Right renal cortex interstitium (tissue), 3 donors: ENCODE measurements at regions not wholly inside any gene's neighbourhood (a gene's known extent, or its start where the extent isn't known, plus 50 kb on each side); places are given as distances from the start of the nearest gene placed in this dataset.
A peak's percentile ranks its signal among the peaks of the same experiment; 100 is the strongest.

Experiments
- DNase-seq, 3 donors: peaks; one replicate each; pipeline ENCODE4 v3.0.0-alpha.2; 2013; ENCODE audit warnings: low read depth in 3 of 3, low spot score in 2 of 3

DNA sequence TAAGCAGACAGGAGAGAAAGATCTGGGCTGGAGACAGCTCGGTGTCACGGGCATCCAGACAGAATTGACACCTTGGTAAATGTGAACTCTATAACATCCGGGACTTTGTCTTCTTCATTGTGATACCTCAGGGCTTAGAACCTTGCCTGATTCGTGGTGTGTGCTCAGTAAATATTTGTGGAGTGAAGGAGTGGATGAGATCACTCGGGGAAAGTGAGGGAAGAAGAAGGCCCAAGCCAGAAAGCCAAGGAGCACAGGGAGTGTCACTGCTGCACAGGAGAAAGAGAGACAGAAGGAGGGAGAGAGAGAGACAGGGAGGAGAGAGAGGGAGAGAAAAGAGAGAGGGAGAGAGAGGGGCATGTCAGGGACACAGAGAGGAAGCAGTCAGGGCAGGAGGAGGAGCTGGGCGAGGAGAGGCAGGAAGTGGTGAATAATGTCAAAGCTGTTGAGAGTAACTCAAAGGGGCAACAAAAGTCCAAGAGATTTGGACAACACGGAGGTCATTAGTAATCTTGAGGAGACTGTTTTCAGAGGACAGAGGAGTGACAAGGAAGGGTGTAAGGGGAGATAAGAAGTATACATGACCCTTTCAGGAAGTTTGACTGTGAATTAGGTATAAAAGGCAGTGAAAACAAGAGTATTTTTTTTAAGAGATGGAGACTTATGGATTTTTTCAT lies 141.6 kb upstream of the MAX start:
- DNase-seq, result no peak

DNA sequence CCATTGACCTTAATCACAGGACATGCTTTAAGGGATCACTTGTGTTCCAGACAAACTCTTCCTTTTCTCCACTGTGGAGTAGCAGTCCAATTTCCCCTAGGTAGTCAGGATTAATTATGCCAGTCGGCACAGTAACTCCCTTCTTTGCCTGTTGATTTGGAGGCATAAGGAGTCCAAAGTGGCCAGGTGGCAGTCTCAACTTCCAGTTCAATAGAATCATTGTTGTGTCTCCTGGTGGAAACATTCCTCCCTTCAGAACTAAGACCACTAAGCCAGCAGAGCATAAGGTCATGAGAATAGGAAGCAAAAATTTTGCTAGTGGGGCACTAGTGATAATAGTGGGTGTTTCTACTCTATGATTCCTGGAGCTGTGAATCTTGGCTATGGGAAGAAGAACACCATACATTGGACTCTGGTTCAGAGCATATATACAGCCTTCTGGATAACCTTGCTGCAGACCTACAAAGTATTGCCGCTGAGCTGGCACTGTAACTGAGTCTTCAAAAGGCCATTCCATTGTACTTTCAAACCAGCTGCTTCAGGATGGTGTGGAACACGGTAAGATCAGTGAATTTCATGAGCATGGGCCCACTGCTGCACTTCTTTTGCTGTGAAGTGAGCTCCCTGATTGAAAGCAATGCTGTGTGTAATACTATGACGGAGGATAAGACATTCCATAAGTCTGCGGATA lies 147.3 kb upstream of the MAX start:
- DNase-seq, result no peak

DNA sequence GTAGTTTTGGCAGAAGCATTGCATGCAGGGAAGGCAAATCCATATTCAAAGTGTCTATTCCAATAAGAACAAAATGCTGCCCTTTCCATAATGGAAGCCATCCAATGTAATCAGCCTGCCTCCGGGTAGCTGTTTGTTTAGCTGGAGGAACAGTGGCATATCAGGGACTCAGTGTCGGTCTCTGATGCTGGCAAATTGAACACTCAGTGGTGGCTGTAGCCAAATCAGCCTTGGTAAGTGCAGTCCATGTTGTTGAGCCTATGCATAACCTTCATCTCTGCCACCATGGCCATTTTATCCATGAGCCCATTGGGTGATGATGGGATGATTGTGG lies 147.8 kb upstream of the MAX start:
- no peak for DNase-seq

- no peak for DNase-seq
These were observed 148.9 kb upstream of the MAX start for GRCh38 chr14:65251213-65251612.

GRCh38 chr14:65252482-65253255 lies 150.4 kb upstream of the MAX start:
- no peak for DNase-seq

DNA sequence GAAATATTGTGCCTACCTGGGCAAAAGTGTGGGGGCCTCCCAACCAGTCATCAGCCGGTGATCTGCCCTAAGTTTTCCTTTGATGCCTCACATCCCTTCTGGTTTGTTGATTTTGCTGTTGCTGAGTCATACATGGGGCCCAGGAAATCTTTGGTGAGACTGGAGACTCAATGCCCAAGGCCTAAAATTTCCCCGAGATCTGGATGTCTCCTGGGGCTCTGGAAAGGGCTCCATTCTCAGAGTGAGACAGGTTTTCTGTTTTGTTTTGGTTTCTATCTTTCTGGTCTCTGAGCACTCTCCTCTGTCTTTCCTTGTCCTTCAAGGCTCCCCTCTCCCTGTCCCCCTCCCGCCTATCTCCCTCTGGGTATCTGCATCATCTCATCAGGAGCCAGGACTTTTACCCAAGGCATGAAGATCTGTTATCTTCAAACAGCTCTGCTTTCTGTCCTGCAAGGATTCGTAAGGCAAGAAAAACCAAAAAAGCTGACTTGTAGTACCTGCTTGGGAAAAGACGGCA lies 152.8 kb upstream of the MAX start:
- no peak for DNase-seq

DNA sequence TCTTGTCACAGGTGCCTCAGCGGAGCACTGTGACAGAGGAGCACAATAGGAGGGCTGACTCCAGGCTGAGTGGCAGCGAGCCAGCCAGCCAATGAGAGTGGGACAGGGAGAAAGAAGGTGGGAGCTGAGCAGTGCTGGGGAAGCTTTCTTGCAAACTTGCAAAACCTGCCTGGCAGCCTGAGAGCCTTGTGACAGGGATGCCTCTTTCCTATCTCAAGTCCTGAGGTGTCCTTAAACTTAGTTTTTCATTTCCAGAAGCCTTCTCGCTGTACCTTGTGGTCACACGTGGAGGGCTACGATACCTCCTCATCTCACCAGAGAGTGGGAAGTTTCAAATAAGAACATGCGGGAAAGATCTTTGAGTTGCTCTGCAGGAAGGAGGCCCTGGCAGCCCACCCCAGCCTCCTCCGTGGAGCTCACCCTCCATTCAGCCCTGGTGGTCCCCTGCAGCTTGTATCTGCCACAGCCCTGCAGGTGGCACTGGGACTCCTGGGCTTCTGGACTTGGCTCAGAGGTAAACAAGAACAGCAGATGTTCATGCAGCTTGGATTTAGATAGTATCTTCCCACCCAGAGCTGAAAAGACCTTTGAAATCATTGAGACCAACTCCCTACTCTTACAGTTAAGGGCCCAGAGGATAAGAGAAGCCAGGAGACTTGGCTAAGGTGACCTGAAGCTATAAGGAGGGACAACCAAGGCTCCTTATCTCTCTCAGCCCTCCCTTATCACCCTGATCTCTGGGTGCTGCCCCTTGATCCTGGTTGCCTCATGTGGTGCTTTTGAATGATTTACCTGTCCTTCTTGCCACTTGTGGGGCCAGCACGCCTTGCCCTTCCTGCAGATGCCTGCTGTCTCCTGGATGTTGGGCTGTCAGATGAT lies 153.5 kb upstream of the MAX start:
- peak in 1 of 3 donors; percentile 44 for DNase-seq

DNA sequence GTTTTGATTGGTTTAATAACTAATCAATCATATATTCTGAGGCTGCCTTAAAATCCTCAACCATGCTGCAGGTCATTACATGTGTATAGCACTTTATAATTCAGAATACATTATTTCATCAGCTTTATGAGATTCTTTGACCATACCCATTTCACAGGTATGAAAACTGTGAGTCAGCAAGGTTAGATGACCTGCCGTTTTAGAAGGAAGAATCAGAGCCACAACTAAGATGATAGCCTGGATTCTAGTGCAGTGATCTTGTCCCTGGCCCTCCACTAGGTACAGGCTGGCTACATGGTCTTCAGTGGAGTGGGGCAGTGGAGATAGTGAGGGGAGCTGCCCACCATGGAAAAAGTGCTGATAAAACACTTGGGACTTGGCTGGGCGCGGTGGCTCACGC lies 154.4 kb upstream of the MAX start:
- no peak for DNase-seq

GRCh38 chr14:65257425-65257824 lies 155.1 kb upstream of the FUT8 start:
- DNase-seq, result no peak

DNA sequence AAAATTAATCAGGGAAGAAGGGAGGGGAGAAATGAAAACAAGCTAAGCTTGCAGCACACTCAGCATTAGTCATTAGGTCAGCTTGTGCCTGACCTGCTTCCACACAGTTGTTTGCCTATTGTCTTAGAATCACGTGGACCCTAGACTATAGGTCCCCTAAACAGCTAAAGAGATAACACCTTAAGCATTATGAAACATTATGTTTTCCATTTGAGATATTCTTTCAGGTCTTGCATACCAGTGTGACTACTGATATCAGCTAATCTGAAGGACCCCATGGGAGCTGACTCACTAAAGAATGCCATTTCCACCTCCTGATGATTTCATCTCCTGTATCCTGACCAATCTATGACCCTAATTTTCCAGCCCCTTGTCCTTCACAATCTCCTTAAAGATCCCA lies 154.1 kb upstream of the FUT8 start:
- no peak for DNase-seq

DNA sequence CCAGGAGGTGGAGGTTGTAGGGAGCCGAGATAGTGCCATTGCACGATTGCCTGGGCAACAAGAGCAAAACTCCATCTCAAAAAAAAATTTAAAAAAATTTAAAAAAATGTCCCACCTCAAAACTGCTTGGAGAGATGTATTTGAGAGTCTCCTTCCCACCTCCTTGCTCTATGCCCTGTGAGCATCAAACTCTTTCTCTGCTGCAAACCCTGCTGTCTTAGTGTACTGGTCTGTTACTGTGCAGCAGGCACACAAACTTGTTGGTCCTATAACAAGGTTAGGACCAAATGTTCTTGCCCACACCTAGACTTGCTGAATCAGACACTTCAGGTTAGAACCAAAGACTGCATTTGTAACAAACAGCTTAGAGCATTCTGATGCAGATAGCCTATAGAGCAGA lies 153.5 kb upstream of the FUT8 start:
- no peak for DNase-seq

- DNase-seq, result no peak
These were observed 151.7 kb upstream of the FUT8 start for GRCh38 chr14:65260786-65261185.

DNA sequence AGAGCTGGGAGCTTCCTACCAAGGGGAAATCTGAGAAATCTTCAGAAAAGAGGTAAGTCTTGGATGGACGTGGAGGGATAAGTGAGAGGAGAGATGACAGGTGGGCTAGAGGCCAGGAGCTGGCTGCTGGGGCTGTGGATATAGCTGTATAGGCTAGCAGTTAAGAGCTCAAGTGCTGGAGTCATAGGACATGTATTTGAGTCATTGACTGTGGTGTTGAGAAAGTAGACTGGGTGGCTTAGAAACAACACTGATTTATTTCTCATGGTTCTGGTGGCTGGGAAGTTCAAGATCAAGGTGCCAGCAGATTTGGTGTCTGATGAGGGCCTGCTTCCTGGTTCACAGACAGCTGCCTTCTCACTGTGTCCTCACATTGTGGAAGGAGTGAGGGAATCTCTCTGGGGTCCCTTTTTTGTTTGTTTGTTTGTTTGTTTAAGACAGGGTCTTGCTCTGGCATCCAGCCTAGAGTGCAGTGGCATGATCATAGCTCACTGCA lies 151.1 kb upstream of the FUT8 start:
- DNase-seq, result no peak

DNA sequence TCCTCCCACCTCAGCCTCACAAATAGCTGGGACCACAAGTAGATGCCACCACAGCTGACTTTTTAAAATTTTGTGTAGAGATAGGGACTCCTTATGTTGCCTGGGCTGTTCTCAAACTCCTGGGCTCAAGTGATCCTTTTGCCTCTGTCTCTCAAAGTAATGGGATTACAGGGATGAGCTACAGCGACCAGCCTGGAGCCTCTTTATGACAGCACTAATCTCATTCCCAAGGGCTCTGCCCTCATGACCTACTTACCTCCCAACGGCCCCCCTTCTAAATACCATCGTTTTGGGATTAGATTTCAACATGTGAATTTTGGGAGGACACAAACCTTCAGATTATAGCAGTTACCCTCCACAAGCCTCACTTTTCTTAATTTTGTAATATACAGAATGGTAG lies 150.6 kb upstream of the FUT8 start:
- DNase-seq, result no peak

- DNase-seq, result no peak
These were observed 149.2 kb upstream of the FUT8 start for GRCh38 chr14:65263177-65263788.

DNA sequence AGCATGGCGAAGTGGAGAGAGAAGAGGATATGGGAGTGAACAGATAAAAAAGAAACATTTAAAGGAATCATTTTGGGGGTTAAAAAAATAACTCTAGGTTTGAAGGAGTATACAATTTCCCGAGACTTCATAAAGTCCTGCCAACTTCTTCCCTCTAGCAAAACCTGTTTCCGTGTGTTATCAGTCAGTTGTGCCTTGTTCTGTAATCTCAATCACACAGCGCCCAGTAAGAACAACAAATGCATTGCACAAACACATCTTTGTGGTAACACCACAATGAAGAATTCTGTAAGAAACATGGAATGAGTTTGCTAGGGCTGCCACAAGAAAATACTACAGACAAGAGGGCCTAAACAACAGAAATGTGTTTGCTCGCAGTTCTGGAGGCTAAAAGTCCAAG lies 144.7 kb upstream of the FUT8 start:
- no peak for DNase-seq

- no peak for DNase-seq
These were observed 143.9 kb upstream of the FUT8 start for GRCh38 chr14:65268594-65268993.

DNA sequence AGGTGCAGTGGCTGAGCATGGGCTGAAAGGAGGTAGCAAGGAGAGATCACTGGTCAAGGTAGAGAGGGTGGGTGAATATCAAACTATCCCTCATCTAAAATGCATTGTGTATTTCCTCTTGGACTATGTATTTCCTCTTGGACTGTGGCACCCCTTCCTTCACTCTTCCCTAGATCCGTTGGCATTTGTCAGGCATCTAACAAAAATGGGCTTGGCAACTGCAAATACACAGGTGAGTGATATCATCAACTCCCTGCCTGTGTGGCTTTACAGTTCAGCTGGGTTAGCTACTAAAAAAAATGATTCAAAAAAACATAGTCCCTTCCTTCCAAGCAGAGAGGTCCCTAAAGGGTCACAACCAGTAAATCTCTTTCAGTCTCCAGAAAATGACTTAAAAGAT lies 142.8 kb upstream of the FUT8 start:
- no peak for DNase-seq

DNA sequence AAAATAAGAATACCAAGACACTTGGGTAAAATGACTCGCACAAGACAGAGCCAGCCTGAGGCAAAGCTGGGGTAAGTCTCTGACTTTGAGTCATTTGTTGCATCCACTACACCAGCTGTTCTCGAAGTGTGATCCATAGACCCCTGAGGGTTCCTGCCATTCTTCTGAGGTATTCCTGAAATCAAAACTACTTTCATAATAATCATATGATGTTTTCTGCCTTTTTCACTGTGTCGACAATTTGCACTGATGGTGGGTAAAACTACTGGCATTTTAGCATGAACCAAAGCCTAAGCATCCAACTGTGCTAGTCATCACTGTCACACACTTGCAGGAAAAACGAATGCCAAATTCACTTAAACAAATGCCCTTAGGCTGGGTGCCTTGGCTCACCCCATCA lies 135.5 kb upstream of the FUT8 start:
- DNase-seq, result no peak

- DNase-seq, result no peak
These were observed 134.8 kb upstream of the FUT8 start for GRCh38 chr14:65277580-65278270.
